ENCODE measurements at regions not wholly inside any gene's neighbourhood (a gene's known extent, or its start where the extent isn't known, plus 50 kb on each side); places are given as distances from the start of the nearest gene placed in this dataset.

- DNase-seq (no peak), ATAC-seq (no peak)
- intact Hi-C loops (cut with DNase I): loop anchor here in 1 of 2 donors (1.0 kb wide), 1 partner anchor 249 kb away; no protein-coding TSS in a partner anchor
Measured at GRCh38 chrX:110408949-110409588, 50.4 kb downstream of the RTL9 start.

GRCh38 chrX:110409925-110410324, 51.3 kb downstream of the RTL9 start:
- ATAC-seq (no peak), DNase-seq (no peak)
- intact Hi-C loops (cut with DNase I): loop anchor here in 1 of 2 donors (5.0 kb wide), 1 partner anchor 253 kb away; no protein-coding TSS in a partner anchor

- intact Hi-C loops (cut with DNase I): loop anchor here in 1 of 2 donors (5.0 kb wide), 1 partner anchor 253 kb away; no protein-coding TSS in a partner anchor
- no peak for DNase-seq
- no peak for ATAC-seq
Measured at GRCh38 chrX:110410603-110411002, 52.0 kb downstream of the RTL9 start.

GRCh38 chrX:110412971-110413726, 54.5 kb downstream of the RTL9 start:
- intact Hi-C loops (cut with DNase I): loop anchor here in 1 of 2 donors (5.0 kb wide), 1 partner anchor 256 kb away; no protein-coding TSS in a partner anchor
- peak; percentile 90 to 91 for ATAC-seq
- DNase-seq: peak; percentile 73

- intact Hi-C loops (cut with DNase I): loop anchor here in 1 of 2 donors (5.0 kb wide), 1 partner anchor 256 kb away; no protein-coding TSS in a partner anchor
- no peak for ATAC-seq
- DNase-seq: no peak
Measured at GRCh38 chrX:110413727-110414124, 55.1 kb downstream of the RTL9 start.

GRCh38 chrX:110414273-110414672, 55.6 kb downstream of the RTL9 start:
- intact Hi-C loops (cut with DNase I): loop anchor here in 1 of 2 donors (5.0 kb wide), 1 partner anchor 257 kb away; no protein-coding TSS in a partner anchor
- DNase-seq (no peak), ATAC-seq (no peak)

- ATAC-seq: peak in 1 of 2 donors; percentile 50
- DNase-seq: no peak
- intact Hi-C loops (cut with DNase I): loop anchor here in 1 of 2 donors (5.0 kb wide), 1 partner anchor 258 kb away; no protein-coding TSS in a partner anchor
Measured at GRCh38 chrX:110414679-110415439, 56.2 kb downstream of the RTL9 start.

GRCh38 chrX:110415440-110416170, 57.0 kb downstream of the RTL9 start:
- DNase-seq: no peak
- ATAC-seq: no peak
- intact Hi-C loops (cut with DNase I): no loop called here

GRCh38 chrX:110417128-110417527, 58.5 kb downstream of the RTL9 start:
- no peak for ATAC-seq
- DNase-seq: no peak
- intact Hi-C loops (cut with DNase I): no loop called here

- ATAC-seq (peak; percentile 42 to 57), DNase-seq (peak; percentile 23)
- intact Hi-C loops (cut with DNase I): no loop called here
Measured at GRCh38 chrX:110418316-110419235, 59.9 kb downstream of the RTL9 start.

- DNase-seq (no peak), ATAC-seq (no peak)
- intact Hi-C loops (cut with DNase I): no loop called here
Measured at GRCh38 chrX:110419512-110419911, 60.9 kb downstream of the RTL9 start.

GRCh38 chrX:110420771-110421499, 62.3 kb downstream of the RTL9 start:
- DNase-seq: no peak
- peak; percentile 12 to 50 for ATAC-seq
- intact Hi-C loops (cut with DNase I): no loop called here

GRCh38 chrX:110421500-110422455, 63.1 kb downstream of the RTL9 start:
- DNase-seq: no peak
- no peak for ATAC-seq
- intact Hi-C loops (cut with DNase I): no loop called here

GRCh38 chrX:110425222-110426154, 66.8 kb downstream of the RTL9 start:
- ATAC-seq (no peak), DNase-seq (no peak)
- intact Hi-C loops (cut with DNase I): no loop called here

- ATAC-seq (no peak), DNase-seq (no peak)
- intact Hi-C loops (cut with DNase I): no loop called here
Measured at GRCh38 chrX:110426155-110426504, 67.5 kb downstream of the RTL9 start.

All from left cardiac atrium (tissue), 4 donors.